Parathyroid adenoma (tissue), 2 donors: ENCODE measurements at regions not wholly inside any gene's neighbourhood (a gene's known extent, or its start where the extent isn't known, plus 50 kb on each side); places are given as distances from the start of the nearest gene placed in this dataset.

Source experiments
- H2AFZ ChIP-seq: fragments of 300-600 bp; sonication (generic); one replicate; pipeline ENCODE4 v1.7.0; 2017; ENCODE audit warnings: antibody characterized with exemption, mild to moderate bottlenecking
- H3K27ac ChIP-seq: fragments of 300-600 bp; sonication (generic); one replicate; pipeline ENCODE4 v1.7.0; 2017
- H3K27me3 ChIP-seq: fragments of 300-600 bp; sonication (generic); one replicate; pipeline ENCODE4 v1.7.0; 2017; ENCODE audit warnings: low read length; ENCODE audit not compliant: control insufficient read depth, insufficient read depth
- H3K36me3 ChIP-seq: fragments of 300-600 bp; sonication (generic); one replicate; pipeline ENCODE4 v1.7.0; 2017; ENCODE audit warnings: low read length; ENCODE audit not compliant: control insufficient read depth, insufficient read depth
- H3K4me1 ChIP-seq: fragments of 300-600 bp; sonication (generic); one replicate; pipeline ENCODE4 v1.7.0; 2017; ENCODE audit warnings: control low read depth
- H3K4me2 ChIP-seq: fragments of 300-600 bp; sonication (generic); one replicate; pipeline ENCODE4 v1.7.0; 2017; ENCODE audit warnings: low read length
- H3K4me3 ChIP-seq: fragments of 300-600 bp; sonication (generic); one replicate; pipeline ENCODE4 v1.7.0; 2017; ENCODE audit warnings: low read depth, low read length
- H3K79me2 ChIP-seq: fragments of 300-600 bp; sonication (generic); one replicate; pipeline ENCODE4 v1.7.0; 2017; ENCODE audit warnings: control low read depth
- H3K9ac ChIP-seq: fragments of 300-600 bp; sonication (generic); one replicate; pipeline ENCODE4 v1.7.0; 2017; ENCODE audit warnings: mild to moderate bottlenecking
- H3K9me3 ChIP-seq: fragments of 300-600 bp; sonication (generic); one replicate; pipeline ENCODE4 v1.7.0; 2017; ENCODE audit warnings: low read length; ENCODE audit not compliant: control insufficient read depth
- TF ChIP-seq, protein P1 (sequence below): fragments of 300-600 bp; sonication (generic); IDR thresholded peaks from one replicate; pipeline ENCODE4 v1.7.0; 2017; ENCODE audit warnings: antibody characterized with exemption, mild to moderate bottlenecking
- donor health status: primary hyperparathyroidism.

DNA sequence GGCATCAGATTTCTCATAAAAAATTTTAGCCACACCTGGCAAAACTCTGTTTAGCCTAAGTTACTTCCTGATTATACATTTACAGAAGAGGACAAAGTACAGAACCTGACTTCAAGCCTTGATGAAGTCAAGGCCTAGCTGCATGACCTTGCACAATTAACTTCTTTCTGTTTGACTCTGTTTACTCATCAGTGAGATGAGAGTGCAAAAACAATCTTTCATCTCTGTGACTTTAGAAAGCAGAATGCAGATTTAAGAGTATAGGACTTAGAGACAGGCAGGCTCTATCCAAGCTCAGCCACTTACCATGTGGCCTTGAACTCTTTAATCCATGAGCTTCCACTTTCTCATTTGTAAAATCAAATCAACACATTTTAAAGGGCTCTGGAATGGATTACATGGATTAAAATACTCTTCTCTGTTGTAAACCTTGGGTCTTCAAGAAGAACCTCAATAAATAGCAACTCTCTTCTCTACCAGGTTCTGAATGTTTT, 1178.9 kb downstream of the FLRT2 start:
- Histone ChIP-seq H2AFZ (no peak overlapping the region), H3K4me2 (no peak overlapping the region), H3K27me3 (no peaks in the 10 kb centered on the region), H3K36me3 (no peaks in the 10 kb centered on the region), H3K9ac (no peak overlapping the region), H3K4me1 (no peaks in the 10 kb centered on the region), H3K4me3 (no peak overlapping the region), H3K9me3 (no peaks in the 10 kb centered on the region), H3K79me2 (no peaks in the 10 kb centered on the region), H3K27ac (no peak overlapping the region)
- TF ChIP-seq, protein P1, sequence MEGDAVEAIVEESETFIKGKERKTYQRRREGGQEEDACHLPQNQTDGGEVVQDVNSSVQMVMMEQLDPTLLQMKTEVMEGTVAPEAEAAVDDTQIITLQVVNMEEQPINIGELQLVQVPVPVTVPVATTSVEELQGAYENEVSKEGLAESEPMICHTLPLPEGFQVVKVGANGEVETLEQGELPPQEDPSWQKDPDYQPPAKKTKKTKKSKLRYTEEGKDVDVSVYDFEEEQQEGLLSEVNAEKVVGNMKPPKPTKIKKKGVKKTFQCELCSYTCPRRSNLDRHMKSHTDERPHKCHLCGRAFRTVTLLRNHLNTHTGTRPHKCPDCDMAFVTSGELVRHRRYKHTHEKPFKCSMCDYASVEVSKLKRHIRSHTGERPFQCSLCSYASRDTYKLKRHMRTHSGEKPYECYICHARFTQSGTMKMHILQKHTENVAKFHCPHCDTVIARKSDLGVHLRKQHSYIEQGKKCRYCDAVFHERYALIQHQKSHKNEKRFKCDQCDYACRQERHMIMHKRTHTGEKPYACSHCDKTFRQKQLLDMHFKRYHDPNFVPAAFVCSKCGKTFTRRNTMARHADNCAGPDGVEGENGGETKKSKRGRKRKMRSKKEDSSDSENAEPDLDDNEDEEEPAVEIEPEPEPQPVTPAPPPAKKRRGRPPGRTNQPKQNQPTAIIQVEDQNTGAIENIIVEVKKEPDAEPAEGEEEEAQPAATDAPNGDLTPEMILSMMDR, result no peak

DNA sequence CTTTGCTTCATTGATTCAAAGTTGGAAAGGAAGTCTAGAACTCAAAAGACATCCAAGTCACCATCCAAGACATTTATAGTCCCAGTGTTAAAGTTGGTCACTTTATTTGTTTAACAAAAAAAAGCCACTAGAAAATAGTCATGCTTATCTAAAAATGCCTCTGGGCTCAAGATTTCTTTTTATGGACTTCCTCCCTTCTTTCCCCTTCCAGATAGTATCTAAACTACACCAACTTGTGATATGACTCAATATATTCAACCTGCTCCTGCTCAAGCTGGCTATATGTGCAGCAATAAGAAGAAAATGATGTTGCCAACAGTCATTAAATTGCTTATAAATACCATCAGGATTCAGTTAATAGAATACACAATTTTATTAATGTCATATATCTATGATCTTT, 1177.1 kb downstream of the FLRT2 start:
- no peak overlapping the region for H3K4me3 ChIP-seq
- no peak overlapping the region for H3K4me2 ChIP-seq
- H3K4me1 ChIP-seq, result no peaks in the 10 kb centered on the region
- H3K36me3 ChIP-seq, result no peaks in the 10 kb centered on the region
- no peak overlapping the region for H3K27ac ChIP-seq
- H2AFZ ChIP-seq, result no peak overlapping the region
- TF ChIP-seq, protein P1, result no peak
- no peaks in the 10 kb centered on the region for H3K9me3 ChIP-seq
- no peak overlapping the region for H3K9ac ChIP-seq
- H3K27me3 ChIP-seq, result no peaks in the 10 kb centered on the region
- no peaks in the 10 kb centered on the region for H3K79me2 ChIP-seq

DNA sequence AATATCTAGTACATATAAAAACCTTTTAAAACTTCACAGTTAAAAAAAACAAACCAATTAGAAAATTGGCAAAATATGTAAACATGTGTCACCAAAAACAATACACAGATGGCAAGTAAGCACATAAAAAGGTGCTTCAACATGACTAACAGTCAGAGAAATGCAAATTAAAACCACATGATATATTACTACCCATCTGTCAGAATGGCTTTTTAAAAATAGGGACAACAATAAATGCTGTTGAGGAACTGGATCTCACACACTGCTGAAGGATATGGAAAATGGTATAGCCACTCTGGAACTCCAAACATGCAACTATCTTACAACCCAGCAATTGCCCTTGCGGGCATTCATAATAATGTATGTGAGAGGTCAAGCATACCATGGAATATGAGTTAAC, 1153.6 kb downstream of the FLRT2 start:
- Histone ChIP-seq H2AFZ (no peak overlapping the region), H3K9ac (no peak overlapping the region), H3K4me1 (no peaks in the 10 kb centered on the region), H3K27me3 (no peaks in the 10 kb centered on the region), H3K27ac (no peak overlapping the region), H3K4me2 (no peak overlapping the region), H3K9me3 (no peaks in the 10 kb centered on the region), H3K4me3 (no peak overlapping the region), H3K79me2 (no peaks in the 10 kb centered on the region), H3K36me3 (no peaks in the 10 kb centered on the region)
- TF ChIP-seq, protein P1, result no peak

DNA sequence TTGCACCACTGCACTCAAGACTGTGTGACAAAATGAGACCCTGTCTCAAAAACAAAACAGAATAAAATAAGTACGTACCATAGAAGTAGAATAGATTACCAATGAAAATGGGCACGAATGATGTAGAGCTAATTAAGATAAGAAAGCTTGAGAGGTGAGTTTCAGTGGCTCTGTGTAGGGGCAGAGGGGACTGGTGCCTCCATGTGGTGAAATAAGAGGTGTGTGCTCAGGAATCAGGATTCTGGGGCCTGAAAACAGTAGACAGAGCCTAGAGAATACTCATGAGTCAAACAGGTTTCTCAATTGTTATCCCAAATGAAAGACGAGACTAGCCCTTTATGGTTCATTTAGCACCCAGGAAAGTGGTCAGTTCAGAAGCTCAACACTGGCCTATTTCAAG, 1145.1 kb downstream of the FLRT2 start:
- TF ChIP-seq, protein P1, result no peak
- Histone ChIP-seq H3K4me2 (no peak overlapping the region), H2AFZ (no peak overlapping the region), H3K27me3 (no peaks in the 10 kb centered on the region), H3K9ac (no peak overlapping the region), H3K4me3 (no peak overlapping the region), H3K4me1 (no peaks in the 10 kb centered on the region), H3K79me2 (no peaks in the 10 kb centered on the region), H3K9me3 (no peaks in the 10 kb centered on the region), H3K27ac (no peak overlapping the region), H3K36me3 (no peaks in the 10 kb centered on the region)

DNA sequence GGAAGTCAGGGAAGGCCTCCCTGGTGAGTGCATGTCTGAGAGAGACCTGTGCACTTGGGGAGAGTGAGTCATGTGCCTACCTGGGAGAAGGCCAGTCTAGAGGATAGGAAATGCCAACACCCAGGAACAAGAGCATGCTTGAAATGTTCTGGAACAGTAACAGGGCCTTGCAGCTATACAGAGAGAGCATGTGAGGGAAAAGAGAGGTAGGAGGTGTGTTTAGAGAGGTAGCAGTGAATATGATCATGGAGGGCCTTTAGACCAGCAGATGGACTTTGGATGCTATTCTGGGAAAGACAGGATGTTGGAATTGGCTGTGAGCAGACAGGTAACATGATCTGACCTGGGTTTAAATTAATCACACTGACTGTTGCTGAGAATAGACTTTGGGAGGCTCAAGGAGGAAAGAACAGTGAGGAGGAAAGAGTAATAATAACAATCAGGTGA, 1143.6 kb downstream of the FLRT2 start:
- no peaks in the 10 kb centered on the region for H3K36me3 ChIP-seq
- no peak overlapping the region for H3K4me3 ChIP-seq
- no peak overlapping the region for H2AFZ ChIP-seq
- H3K9me3 ChIP-seq, result no peaks in the 10 kb centered on the region
- no peak overlapping the region for H3K9ac ChIP-seq
- TF ChIP-seq, protein P1, result no peak
- no peaks in the 10 kb centered on the region for H3K79me2 ChIP-seq
- H3K4me1 ChIP-seq, result no peaks in the 10 kb centered on the region
- H3K27ac ChIP-seq, result no peak overlapping the region
- H3K4me2 ChIP-seq, result no peak overlapping the region
- H3K27me3 ChIP-seq, result no peaks in the 10 kb centered on the region
